Nephron (organoid): ENCODE measurements at regions not wholly inside any gene's neighbourhood (a gene's known extent, or its start where the extent isn't known, plus 50 kb on each side); places are given as distances from the start of the nearest gene placed in this dataset.

Source experiments
- H3K27ac Mint-ChIP-seq, 3 experiments: 2 replicates each; pipeline ENCODE4 v1.8.0; 2020; ENCODE audit warnings: mixed read lengths in 3 of 3, mild to moderate bottlenecking in 2 of 3, moderate library complexity in 1 of 3
- H3K27me3 Mint-ChIP-seq: 2 replicates; pipeline ENCODE4 v1.8.0; 2021; ENCODE audit warnings: low read depth, mild to moderate bottlenecking, moderate library complexity, mixed read lengths
- H3K36me3 Mint-ChIP-seq: 2 replicates; pipeline ENCODE4 v1.8.0; 2020; ENCODE audit warnings: low read depth, mixed read lengths
- H3K4me1 Mint-ChIP-seq: 2 replicates; pipeline ENCODE4 v1.8.0; 2020; ENCODE audit warnings: mixed read lengths
- H3K4me3 Mint-ChIP-seq, 3 experiments: 2 replicates each; pipeline ENCODE4 v1.8.0; 2020; ENCODE audit warnings: mild to moderate bottlenecking in 3 of 3, mixed read lengths in 3 of 3, moderate library complexity in 2 of 3
- H3K9me3 Mint-ChIP-seq: 2 replicates; pipeline ENCODE4 v1.8.0; 2020; ENCODE audit warnings: mixed read lengths
- CTCF ChIP-seq, 3 experiments: fragments of 200-600 bp; sonication (generic); IDR thresholded peaks; one replicate each; pipeline ENCODE4 v1.5.0; 2021; ENCODE audit warnings: antibody characterized with exemption in 3 of 3; ENCODE audit not compliant: unreplicated experiment in 3 of 3

- Mint-ChIP-seq H3K9me3 (no peaks in the 10 kb centered on the region), H3K4me3 (no peak overlapping the region), H3K4me1 (peaks cover 15% of the 10 kb centered on the region), H3K27me3 (no peaks in the 10 kb centered on the region), H3K27ac (no peak overlapping the region), H3K36me3 (no peaks in the 10 kb centered on the region)
- TF ChIP-seq CTCF (IDR thresholded peaks at IDR 0.05; ENCODE audit: unreplicated experiment in 3 of 3), result no peak
Measured at GRCh38 chr7:156459067-156459466, 181.5 kb upstream of the RNF32 start.

GRCh38 chr7:156458011-156458410 lies 182.6 kb upstream of the RNF32 start:
- H3K27me3 Mint-ChIP-seq, result peaks cover 4% of the 10 kb centered on the region
- no peak overlapping the region for H3K27ac Mint-ChIP-seq
- no peaks in the 10 kb centered on the region for H3K36me3 Mint-ChIP-seq
- no peak overlapping the region for H3K4me3 Mint-ChIP-seq
- no peak for TF ChIP-seq CTCF (IDR thresholded peaks at IDR 0.05; ENCODE audit: unreplicated experiment in 3 of 3)
- H3K4me1 Mint-ChIP-seq, result peaks cover 15% of the 10 kb centered on the region
- H3K9me3 Mint-ChIP-seq, result no peaks in the 10 kb centered on the region

- no peak for TF ChIP-seq CTCF (IDR thresholded peaks at IDR 0.05; ENCODE audit: unreplicated experiment in 3 of 3)
- H3K4me1 Mint-ChIP-seq, result peaks cover 15% of the 10 kb centered on the region
- H3K4me3 Mint-ChIP-seq, result no peak overlapping the region
- no peaks in the 10 kb centered on the region for H3K36me3 Mint-ChIP-seq
- H3K27ac Mint-ChIP-seq, result peak overlapping the region in 1 of 3 experiments; percentile 31
- no peaks in the 10 kb centered on the region for H3K9me3 Mint-ChIP-seq
- peaks cover 4% of the 10 kb centered on the region for H3K27me3 Mint-ChIP-seq
Measured at GRCh38 chr7:156456503-156457115, 184.0 kb upstream of the RNF32 start.

GRCh38 chr7:156456032-156456431 lies 184.5 kb upstream of the RNF32 start:
- H3K4me1 Mint-ChIP-seq, result peaks cover 9% of the 10 kb centered on the region
- no peak overlapping the region for H3K27ac Mint-ChIP-seq
- TF ChIP-seq CTCF (IDR thresholded peaks at IDR 0.05; ENCODE audit: unreplicated experiment in 3 of 3), result no peak
- no peak overlapping the region for H3K4me3 Mint-ChIP-seq
- H3K27me3 Mint-ChIP-seq, result peaks cover 4% of the 10 kb centered on the region
- H3K36me3 Mint-ChIP-seq, result no peaks in the 10 kb centered on the region
- H3K9me3 Mint-ChIP-seq, result no peaks in the 10 kb centered on the region

GRCh38 chr7:156450473-156450872 lies 190.1 kb upstream of the RNF32 start:
- Mint-ChIP-seq H3K27me3 (peaks cover 8% of the 10 kb centered on the region), H3K4me3 (no peak overlapping the region), H3K36me3 (no peaks in the 10 kb centered on the region), H3K4me1 (no peaks in the 10 kb centered on the region), H3K27ac (no peak overlapping the region), H3K9me3 (no peaks in the 10 kb centered on the region)
- TF ChIP-seq CTCF (IDR thresholded peaks at IDR 0.05; ENCODE audit: unreplicated experiment in 3 of 3), result no peak

GRCh38 chr7:156448918-156449317 lies 191.7 kb upstream of the RNF32 start:
- no peak overlapping the region for H3K4me3 Mint-ChIP-seq
- H3K27me3 Mint-ChIP-seq, result peaks cover 12% of the 10 kb centered on the region
- no peaks in the 10 kb centered on the region for H3K36me3 Mint-ChIP-seq
- TF ChIP-seq CTCF (IDR thresholded peaks at IDR 0.05; ENCODE audit: unreplicated experiment in 3 of 3), result no peak
- no peaks in the 10 kb centered on the region for H3K4me1 Mint-ChIP-seq
- no peak overlapping the region for H3K27ac Mint-ChIP-seq
- no peaks in the 10 kb centered on the region for H3K9me3 Mint-ChIP-seq
